Trophoblast cell (in vitro differentiated cells and primary cell): ENCODE measurements at regions not wholly inside any gene's neighbourhood (a gene's known extent, or its start where the extent isn't known, plus 50 kb on each side); places are given as distances from the start of the nearest gene placed in this dataset.

Experiments
- DNase-seq, 2 donors: peaks; one replicate each; pipeline ENCODE4 v3.0.0-alpha.2; 2016
- H2AFZ ChIP-seq: 2 replicates; pipeline ENCODE4 v1.6.1; 2013; ENCODE audit warnings: low read length, moderate library complexity, mild to moderate bottlenecking; ENCODE audit not compliant: insufficient read depth, poor library complexity
- H2AK5ac ChIP-seq: 2 replicates; pipeline ENCODE4 v1.6.1; 2013; ENCODE audit warnings: mild to moderate bottlenecking, low read length
- H2BK120ac ChIP-seq: 2 replicates; pipeline ENCODE4 v1.6.1; 2013; ENCODE audit warnings: low read length, mild to moderate bottlenecking, moderate library complexity; ENCODE audit not compliant: insufficient read depth, poor library complexity
- H2BK12ac ChIP-seq: 2 replicates; pipeline ENCODE4 v1.6.1; 2013; ENCODE audit warnings: mild to moderate bottlenecking, low read length, moderate library complexity
- H2BK5ac ChIP-seq: 2 replicates; pipeline ENCODE4 v1.6.1; 2013; ENCODE audit warnings: low read length, low read depth, moderate library complexity, mild to moderate bottlenecking; ENCODE audit not compliant: poor library complexity
- H3K14ac ChIP-seq: 2 replicates; pipeline ENCODE4 v1.6.1; 2013; ENCODE audit warnings: mild to moderate bottlenecking, low read length
- H3K18ac ChIP-seq: 2 replicates; pipeline ENCODE4 v1.6.1; 2013; ENCODE audit warnings: mild to moderate bottlenecking, low read length
- H3K23ac ChIP-seq: 2 replicates; pipeline ENCODE4 v1.6.1; 2013; ENCODE audit warnings: low read length
- H3K27ac ChIP-seq: 2 replicates; pipeline ENCODE4 v1.5.1; 2013; ENCODE audit warnings: low read depth, mild to moderate bottlenecking, inconsistent platforms, low read length, moderate library complexity
- H3K27me3 ChIP-seq: 2 replicates; pipeline ENCODE4 v1.6.1; 2013; ENCODE audit warnings: inconsistent platforms, mild to moderate bottlenecking, low read length, moderate library complexity; ENCODE audit not compliant: insufficient read depth
- H3K36me3 ChIP-seq, 2 experiments: 1 replicate in 1 of 2; 2 replicates in 1 of 2; pipeline ENCODE4 v1.6.1; 2013; ENCODE audit warnings: low read length in 2 of 2, mild to moderate bottlenecking in 2 of 2, moderate library complexity in 1 of 2; ENCODE audit not compliant: insufficient read depth in 2 of 2, control insufficient read depth in 1 of 2
- H3K4ac ChIP-seq: 2 replicates; pipeline ENCODE4 v1.6.1; 2013; ENCODE audit warnings: low read depth, mild to moderate bottlenecking, low read length, moderate library complexity
- H3K4me1 ChIP-seq, 2 experiments: 1 replicate in 1 of 2; 2 replicates in 1 of 2; pipeline ENCODE4 v1.6.1; 2013; ENCODE audit warnings: low read length in 2 of 2, mild to moderate bottlenecking in 2 of 2, moderate library complexity in 1 of 2; ENCODE audit not compliant: insufficient read depth in 2 of 2, control insufficient read depth in 1 of 2
- H3K4me2 ChIP-seq: 2 replicates; pipeline ENCODE4 v1.6.1; 2013; ENCODE audit warnings: inconsistent platforms, mild to moderate bottlenecking, low read length, moderate library complexity
- H3K4me3 ChIP-seq: 2 replicates; pipeline ENCODE4 v1.5.1; 2013; ENCODE audit warnings: mild to moderate bottlenecking, low read depth, low read length, inconsistent platforms
- H3K79me1 ChIP-seq: one replicate; pipeline ENCODE4 v1.6.1; 2013; ENCODE audit warnings: low read length
- H3K79me2 ChIP-seq: 2 replicates; pipeline ENCODE4 v1.6.1; 2013; ENCODE audit warnings: low read length, mild to moderate bottlenecking; ENCODE audit not compliant: control insufficient read depth, insufficient read depth, poor library complexity
- H3K9ac ChIP-seq: 2 replicates; pipeline ENCODE4 v1.6.1; 2013; ENCODE audit warnings: mild to moderate bottlenecking, low read length
- H3K9me3 ChIP-seq: 2 replicates; pipeline ENCODE4 v1.6.1; 2013; ENCODE audit warnings: low read depth, mild to moderate bottlenecking, control low read depth, inconsistent platforms, low read length; ENCODE audit not compliant: insufficient read depth
- H4K12ac ChIP-seq: 2 replicates; pipeline ENCODE4 v1.6.1; 2013; ENCODE audit warnings: low read depth, mild to moderate bottlenecking, low read length, moderate library complexity
- H4K8ac ChIP-seq: 2 replicates; pipeline ENCODE4 v1.6.1; 2013; ENCODE audit warnings: low read depth, mild to moderate bottlenecking, low read length, moderate library complexity
- H4K91ac ChIP-seq: one replicate; pipeline ENCODE4 v1.6.1; 2013; ENCODE audit warnings: low read depth, mild to moderate bottlenecking, low read length, moderate library complexity
- WGBS: extraction: QIAGEN DNeasy Blood & Tissue Kit; methylation state at CpG from one replicate; pipeline ENCODE4 v1.1.7; 2013; ENCODE audit warnings: missing lambda C conversion rate; ENCODE audit not compliant: insufficient read length, insufficient coverage; ENCODE audit errors: extremely low coverage; 5-methylcytosine and 5-hydroxymethylcytosine counted together

DNA sequence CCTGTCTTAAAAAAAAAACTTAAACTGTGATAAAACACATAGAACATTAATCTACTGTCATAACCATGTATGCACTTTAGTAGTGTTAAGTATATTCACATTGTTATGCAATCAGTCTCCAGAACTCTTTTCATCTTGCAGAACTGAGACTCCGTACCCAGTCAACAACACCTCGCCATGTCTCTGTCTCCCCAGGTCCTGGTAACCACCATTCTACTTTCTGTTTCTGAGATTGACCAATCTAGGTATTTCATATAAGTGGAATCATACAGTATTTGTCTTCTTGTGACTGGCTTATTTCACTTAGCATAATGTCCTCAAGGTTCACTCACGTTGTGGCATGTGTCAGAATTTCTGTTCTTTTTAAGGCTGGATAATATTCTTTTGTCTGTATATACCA lies 290.8 kb upstream of the CXCR4 start:
- Histone ChIP-seq H2AK5ac (no peak overlapping the region), H3K9ac (no peak overlapping the region), H3K23ac (no peak overlapping the region), H3K4me2 (no peak overlapping the region), H3K14ac (no peak overlapping the region), H2AFZ (no peak overlapping the region), H3K79me2 (no peaks in the 10 kb centered on the region), H3K4ac (no peak overlapping the region), H3K4me1 (no peaks in the 10 kb centered on the region), H3K79me1 (no peaks in the 10 kb centered on the region), H3K27ac (no peak overlapping the region), H3K18ac (no peak overlapping the region), H3K27me3 (no peaks in the 10 kb centered on the region), H4K8ac (no peak overlapping the region), H2BK12ac (no peak overlapping the region), H2BK5ac (no peak overlapping the region), H2BK120ac (no peak overlapping the region), H3K36me3 (no peaks in the 10 kb centered on the region), H3K9me3 (no peaks in the 10 kb centered on the region), H4K91ac (no peak overlapping the region), H4K12ac (no peak overlapping the region), H3K4me3 (no peak overlapping the region)
- no CpG with 5 or more reads among the region's 3 CpGs for WGBS
- no peak for DNase-seq

- Histone ChIP-seq H3K27me3 (no peaks in the 10 kb centered on the region), H3K79me2 (no peaks in the 10 kb centered on the region), H2AFZ (no peak overlapping the region), H4K91ac (no peak overlapping the region), H3K27ac (no peak overlapping the region), H3K36me3 (no peaks in the 10 kb centered on the region), H2BK5ac (no peak overlapping the region), H3K18ac (no peak overlapping the region), H2BK12ac (no peak overlapping the region), H3K4me3 (no peak overlapping the region), H4K12ac (no peak overlapping the region), H4K8ac (no peak overlapping the region), H3K4me2 (no peak overlapping the region), H3K14ac (no peak overlapping the region), H3K79me1 (no peaks in the 10 kb centered on the region), H3K4me1 (no peaks in the 10 kb centered on the region), H3K23ac (no peak overlapping the region), H2BK120ac (no peak overlapping the region), H3K4ac (no peak overlapping the region), H2AK5ac (no peak overlapping the region), H3K9ac (no peak overlapping the region), H3K9me3 (no peaks in the 10 kb centered on the region)
- no peak for DNase-seq
- WGBS = no CpG with 5 or more reads among the region's 8 CpGs
Observed at GRCh38 chr2:136407952-136408318, 290.0 kb upstream of the CXCR4 start.

GRCh38 chr2:136407117-136407951 lies 289.4 kb upstream of the CXCR4 start:
- Histone ChIP-seq H2BK120ac (no peak overlapping the region), H3K4me2 (no peak overlapping the region), H3K9me3 (no peaks in the 10 kb centered on the region), H3K4ac (no peak overlapping the region), H3K79me1 (no peaks in the 10 kb centered on the region), H2AFZ (no peak overlapping the region), H3K27me3 (no peaks in the 10 kb centered on the region), H3K23ac (no peak overlapping the region), H2AK5ac (no peak overlapping the region), H3K14ac (no peak overlapping the region), H3K36me3 (no peaks in the 10 kb centered on the region), H2BK12ac (no peak overlapping the region), H3K18ac (no peak overlapping the region), H3K4me1 (no peaks in the 10 kb centered on the region), H3K9ac (no peak overlapping the region), H4K8ac (no peak overlapping the region), H4K12ac (no peak overlapping the region), H3K79me2 (no peaks in the 10 kb centered on the region), H4K91ac (no peak overlapping the region), H3K27ac (no peak overlapping the region), H3K4me3 (no peak overlapping the region), H2BK5ac (no peak overlapping the region)
- DNase-seq = no peak
- WGBS = no CpG with 5 or more reads among the region's 8 CpGs

GRCh38 chr2:136404925-136405324 lies 287.0 kb upstream of the CXCR4 start:
- whole genome bisulfite sequencing = no CpG with 5 or more reads among the region's 4 CpGs
- Histone ChIP-seq H2BK12ac (no peak overlapping the region), H3K27me3 (no peaks in the 10 kb centered on the region)

More at GRCh38 chr2:136404925-136405324, 287.0 kb upstream of the CXCR4 start:
- no peaks in the 10 kb centered on the region for H3K79me1 ChIP-seq
- H2BK5ac ChIP-seq = no peak overlapping the region
- no peak overlapping the region for H2BK120ac ChIP-seq
- no peak overlapping the region for H3K18ac ChIP-seq
- no peak for DNase-seq
- no peak overlapping the region for H4K12ac ChIP-seq
- H3K9ac ChIP-seq = no peak overlapping the region
- no peak overlapping the region for H3K4me3 ChIP-seq
- H3K9me3 ChIP-seq = no peaks in the 10 kb centered on the region
- no peak overlapping the region for H3K23ac ChIP-seq
- no peak overlapping the region for H3K14ac ChIP-seq
- H3K4me1 ChIP-seq = no peaks in the 10 kb centered on the region
- H2AFZ ChIP-seq = no peak overlapping the region
- no peaks in the 10 kb centered on the region for H3K36me3 ChIP-seq
- no peak overlapping the region for H4K8ac ChIP-seq
- no peak overlapping the region for H4K91ac ChIP-seq
- H3K79me2 ChIP-seq = no peaks in the 10 kb centered on the region
- H3K4me2 ChIP-seq = no peak overlapping the region
- no peak overlapping the region for H3K4ac ChIP-seq
- H2AK5ac ChIP-seq = no peak overlapping the region
- no peak overlapping the region for H3K27ac ChIP-seq
